HepG2 (cell line): ENCODE measurements at regions not wholly inside any gene's neighbourhood (a gene's known extent, or its start where the extent isn't known, plus 50 kb on each side); places are given as distances from the start of the nearest gene placed in this dataset.

Source experiments
- CHD2 ChIP-seq: IDR thresholded peaks from 2 replicates; pipeline ENCODE4 v1.6.1; 2011; ENCODE audit warnings: low read depth, low read length, improper control_type of control experiment
- CTCF ChIP-seq: sonication (generic); formaldehyde crosslinking; IDR thresholded peaks from 2 replicates; pipeline ENCODE4 v1.5.0; 2020; ENCODE audit warnings: mild to moderate bottlenecking, missing genetic modification reagents, moderate library complexity
- EZH2 ChIP-seq: conservative IDR thresholded peaks from 2 replicates; pipeline ENCODE4 v1.6.1; 2012; ENCODE audit warnings: mild to moderate bottlenecking, low read depth, low read length, moderate library complexity
- HOXA7 ChIP-seq: sonication (generic); formaldehyde crosslinking; IDR thresholded peaks from 2 replicates; pipeline ENCODE4 v1.8.1; 2022; ENCODE audit warnings: mild to moderate bottlenecking, missing genetic modification reagents, moderate library complexity
- MEIS1 ChIP-seq: sonication (generic); formaldehyde crosslinking; IDR thresholded peaks from 2 replicates; pipeline ENCODE4 v1.9.0; 2021; ENCODE audit warnings: mild to moderate bottlenecking, missing genetic modification reagents, moderate library complexity, borderline replicate concordance
- POLR2A ChIP-seq, 2 experiments: IDR thresholded peaks; 2 replicates each; pipeline ENCODE4 v1.6.1; 2011; ENCODE audit warnings: low read depth in 2 of 2, low read length in 2 of 2, mild to moderate bottlenecking in 1 of 2, moderate library complexity in 1 of 2; ENCODE audit not compliant: insufficient read depth in 1 of 2
- SAP130 ChIP-seq: IDR thresholded peaks from 2 replicates; pipeline ENCODE4 v1.6.1; 2016; ENCODE audit warnings: low read depth
- SP1 ChIP-seq, 2 experiments: fragments of 450-650 bp in 1 of 2; sonication (generic) in 1 of 2; formaldehyde crosslinking in 1 of 2; IDR thresholded peaks; 2 replicates each; pipeline versions ENCODE4 v1.4.0 to v1.6.1; 2016 to 2020; ENCODE audit warnings: missing genetic modification reagents in 1 of 2
- ZBTB39 ChIP-seq: sonication (generic); formaldehyde crosslinking; IDR thresholded peaks from 2 replicates; pipeline ENCODE4 v1.5.0; 2020; ENCODE audit warnings: missing genetic modification reagents
- ZNF646 ChIP-seq: sonication (generic); formaldehyde crosslinking; IDR thresholded peaks from 2 replicates; pipeline ENCODE4 v1.9.0; 2021; ENCODE audit warnings: mild to moderate bottlenecking, missing genetic modification reagents
- ZNF770 ChIP-seq: sonication (generic); formaldehyde crosslinking; IDR thresholded peaks from 2 replicates; pipeline ENCODE4 v1.5.0; 2020; ENCODE audit warnings: mild to moderate bottlenecking, missing genetic modification reagents
- ZNF777 ChIP-seq: sonication (generic); formaldehyde crosslinking; IDR thresholded peaks from 2 replicates; pipeline ENCODE4 v1.4.0; 2020; ENCODE audit warnings: missing genetic modification reagents

GRCh38 chrX:109857584-109858228 is 124.6 kb upstream of the ACSL4 start:
- TF ChIP-seq ZBTB39 (CRISPR knock-in tag) (no peak), ZNF770 (CRISPR knock-in tag) (no peak), EZH2 (no peak), ZNF646 (CRISPR knock-in tag) (no peak), POLR2A (IDR thresholded peaks at IDR 0.05; ENCODE audit: insufficient read depth in 1 of 2, low read depth in 2 of 2, low read length in 2 of 2) (no peak), MEIS1 (CRISPR knock-in tag) (no peak), SP1 (IDR thresholded peaks at IDR 0.05) (no peak), SP1 (CRISPR knock-in tag; IDR thresholded peaks at IDR 0.05) (no peak), SAP130 (CRISPR knock-in tag) (no peak), ZNF777 (CRISPR knock-in tag) (no peak), CTCF (no peak), CHD2 (no peak), HOXA7 (CRISPR knock-in tag) (no peak)
